CD1c-positive myeloid dendritic cell (primary cell): ENCODE measurements at regions not wholly inside any gene's neighbourhood (a gene's known extent, or its start where the extent isn't known, plus 50 kb on each side); places are given as distances from the start of the nearest gene placed in this dataset.

ENCODE experiments used
- DNase-seq: peaks from one replicate; pipeline ENCODE4 v3.0.0-alpha.2; 2016; ENCODE audit errors: extremely low spot score

DNA sequence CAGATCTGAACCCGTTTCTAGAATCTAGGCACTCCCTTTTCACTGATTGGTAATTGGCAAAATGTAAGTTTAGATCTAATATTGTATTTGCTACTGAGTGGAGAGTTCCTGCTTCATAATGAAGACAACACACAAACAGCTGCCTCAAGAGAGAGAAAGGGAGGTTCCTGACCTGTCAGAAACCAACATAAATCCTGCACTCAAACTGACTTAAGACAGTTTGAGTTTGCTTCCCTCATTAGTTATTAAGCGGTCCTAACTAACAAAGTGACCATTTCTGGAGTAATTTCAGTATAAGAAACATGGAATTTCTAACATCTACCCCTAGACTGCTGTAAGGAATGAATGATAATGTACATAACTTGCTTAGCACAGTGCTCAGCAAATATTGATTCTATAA, 191.2 kb downstream of the METTL4 start:
- DNase-seq = no peak

- no peak for DNase-seq
Measured at GRCh38 chr18:2381539-2381938, 189.8 kb downstream of the METTL4 start.

- no peak for DNase-seq
Measured at GRCh38 chr18:2387588-2387987, 183.7 kb downstream of the METTL4 start.

- DNase-seq = no peak
Measured at GRCh38 chr18:2390158-2390557, 181.1 kb downstream of the METTL4 start.

DNA sequence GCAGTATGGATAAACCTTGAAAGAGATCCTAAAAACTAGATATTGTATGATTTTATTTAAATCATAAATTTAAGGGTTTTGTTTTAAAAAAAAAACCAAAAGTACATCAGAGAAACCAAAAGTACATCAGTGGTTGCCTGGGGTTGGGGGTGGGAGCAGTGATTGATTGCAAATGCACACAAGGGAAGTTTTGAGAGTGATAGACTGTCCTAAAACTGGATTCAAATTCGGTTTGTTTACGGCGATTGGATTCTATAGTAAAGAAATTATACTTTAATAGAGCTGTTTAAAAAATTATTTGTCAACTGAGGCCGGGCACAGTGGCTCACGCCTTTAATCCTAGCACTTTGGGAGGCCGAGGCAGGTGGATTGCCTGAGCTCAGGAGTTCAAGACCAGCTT, 179.8 kb downstream of the METTL4 start:
- DNase-seq = no peak

- no peak for DNase-seq
Measured at GRCh38 chr18:2392446-2392845, 178.9 kb downstream of the METTL4 start.

DNA sequence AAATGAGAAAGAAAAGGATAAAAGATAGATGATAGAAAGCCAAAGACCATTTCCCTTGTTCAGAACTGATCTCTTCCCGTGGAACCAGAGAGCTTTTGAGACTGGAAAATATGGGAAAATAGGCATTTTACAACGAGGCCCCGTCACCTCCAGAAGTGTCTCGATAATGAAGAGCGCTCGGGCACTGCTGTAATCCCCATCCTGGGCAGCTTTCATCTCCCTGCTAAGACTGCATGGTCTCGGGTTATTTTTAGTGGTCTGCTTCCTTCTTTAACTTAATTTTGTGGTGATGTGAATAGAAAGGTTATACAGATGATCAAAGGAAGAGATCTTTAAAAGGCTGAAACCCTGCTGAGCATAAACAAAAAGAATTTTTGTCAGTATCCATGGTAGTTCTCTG, 176.6 kb downstream of the METTL4 start:
- no peak for DNase-seq

DNA sequence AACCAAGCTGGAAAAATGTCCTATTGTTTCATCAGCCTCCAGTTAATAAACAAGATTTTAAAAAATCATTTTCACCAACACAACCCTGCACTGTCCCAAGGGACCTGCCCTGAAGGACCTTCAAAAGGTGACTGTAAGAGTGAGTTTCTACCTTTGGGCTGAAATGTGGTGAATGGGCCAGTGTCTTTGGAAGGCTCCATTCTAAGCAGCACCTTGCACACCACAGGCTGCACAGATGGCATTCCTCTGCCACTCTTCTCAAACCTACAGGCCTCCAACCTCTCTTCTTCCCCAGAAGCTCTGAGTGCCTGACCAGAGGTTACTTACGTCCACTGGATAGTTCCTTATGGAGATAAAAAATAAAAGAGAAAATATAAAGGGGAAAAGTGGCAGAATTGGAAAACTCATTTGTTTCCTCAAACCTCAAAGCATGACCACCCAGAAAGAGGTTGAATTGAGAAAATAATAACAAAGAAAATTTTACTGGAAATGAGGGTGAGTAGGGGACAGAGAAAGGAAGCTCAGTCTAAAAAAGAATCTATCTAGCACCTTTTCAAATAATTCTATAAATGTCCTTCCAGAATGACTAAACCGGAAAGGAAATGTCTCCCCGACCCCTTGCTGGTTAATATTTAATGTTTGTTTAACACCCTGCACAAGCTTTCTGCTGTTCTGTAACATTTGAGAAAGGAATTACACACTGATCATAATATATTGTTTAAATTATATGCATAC, 175.7 kb downstream of the METTL4 start:
- DNase-seq = no peak

DNA sequence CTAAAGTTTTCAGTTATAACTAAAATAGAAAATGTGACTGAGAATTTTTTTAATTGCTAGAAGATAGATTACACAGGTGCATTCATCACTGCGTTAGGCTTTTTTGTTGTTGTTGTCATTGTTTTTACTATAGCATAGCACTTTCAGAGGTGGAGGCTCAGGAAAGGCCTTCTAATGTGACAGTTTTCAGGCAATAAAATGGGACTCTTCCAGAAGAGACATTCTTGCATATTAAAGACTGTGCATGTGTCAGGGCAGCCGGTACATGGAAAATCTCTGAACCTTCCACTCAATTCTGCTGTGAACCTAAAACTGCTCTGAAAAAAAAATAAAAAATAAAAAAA, 175.2 kb downstream of the METTL4 start:
- no peak for DNase-seq

DNA sequence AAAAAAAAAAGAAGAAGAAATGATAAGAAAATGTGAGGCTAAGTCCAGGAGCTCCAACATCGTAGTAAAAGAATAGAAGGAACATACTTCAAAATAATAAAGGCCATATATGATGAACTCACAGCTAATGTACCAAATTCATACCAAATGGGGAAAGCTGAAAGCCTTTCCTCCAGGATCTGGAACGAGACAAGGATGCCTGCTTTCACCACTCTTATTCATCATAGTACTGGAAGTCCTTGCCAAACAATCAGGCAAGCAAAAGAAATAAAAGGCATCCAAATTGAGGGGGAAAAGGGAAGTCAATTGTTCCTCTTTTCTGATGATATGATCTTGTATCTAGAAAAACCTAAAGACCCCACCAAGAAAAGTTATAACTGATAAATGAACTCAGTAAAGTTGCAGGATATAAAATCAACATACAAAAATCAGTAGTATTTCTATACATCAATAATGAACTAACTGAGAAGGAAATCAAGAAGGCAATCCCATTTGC, 170.6 kb downstream of the METTL4 start:
- no peak for DNase-seq

- no peak for DNase-seq
Measured at GRCh38 chr18:2402084-2402483, 169.2 kb downstream of the METTL4 start.

- DNase-seq = no peak
Measured at GRCh38 chr18:2406544-2406943, 164.8 kb downstream of the METTL4 start.

DNA sequence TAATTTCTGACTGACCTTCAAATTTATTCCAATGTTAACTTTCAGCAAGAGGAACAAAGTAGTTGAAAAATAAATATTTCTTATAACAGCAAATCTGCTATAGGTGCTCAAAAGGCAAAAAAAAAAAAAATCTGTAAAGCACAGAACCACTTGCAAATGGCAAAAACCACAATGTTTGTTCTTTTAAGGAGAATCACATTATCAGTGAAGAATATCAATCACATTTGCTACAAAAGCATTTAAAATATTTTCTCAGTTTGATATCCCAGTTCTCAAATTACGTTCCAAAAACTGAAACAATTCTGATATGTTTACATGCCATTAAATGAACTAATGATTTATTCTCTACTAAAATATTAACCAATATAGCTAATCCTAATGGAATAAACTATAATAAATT, 163.3 kb downstream of the METTL4 start:
- no peak for DNase-seq

GRCh38 chr18:2409906-2410305, 161.4 kb downstream of the METTL4 start:
- DNase-seq = no peak

- no peak for DNase-seq
Measured at GRCh38 chr18:2410688-2411087, 160.6 kb downstream of the METTL4 start.

GRCh38 chr18:2411381-2411960, 159.8 kb downstream of the METTL4 start:
- DNase-seq = no peak

- DNase-seq = no peak
Measured at GRCh38 chr18:2412281-2412680, 159.0 kb downstream of the METTL4 start.

- no peak for DNase-seq
Measured at GRCh38 chr18:2412996-2413751, 158.1 kb downstream of the METTL4 start.

DNA sequence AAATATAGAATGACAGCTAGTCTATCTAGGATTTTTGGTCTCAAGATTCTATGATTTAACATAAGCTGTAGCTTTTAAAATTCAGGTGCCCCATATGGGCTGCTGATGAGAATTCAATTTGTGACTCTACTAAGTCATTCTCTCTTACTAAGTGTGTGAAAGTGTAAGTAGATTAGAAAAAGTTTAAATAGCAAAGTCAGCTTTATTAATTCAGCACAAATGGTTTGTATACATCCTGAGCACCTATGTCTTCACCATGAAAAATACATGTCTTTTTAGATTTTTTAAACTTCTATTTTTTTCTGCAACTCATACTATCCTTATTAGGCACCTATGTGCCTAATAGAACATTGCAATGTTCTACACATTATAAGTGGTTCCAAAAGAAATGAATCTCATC, 157.1 kb downstream of the METTL4 start:
- no peak for DNase-seq

- no peak for DNase-seq
Measured at GRCh38 chr18:2415656-2416055, 155.6 kb downstream of the METTL4 start.

DNA sequence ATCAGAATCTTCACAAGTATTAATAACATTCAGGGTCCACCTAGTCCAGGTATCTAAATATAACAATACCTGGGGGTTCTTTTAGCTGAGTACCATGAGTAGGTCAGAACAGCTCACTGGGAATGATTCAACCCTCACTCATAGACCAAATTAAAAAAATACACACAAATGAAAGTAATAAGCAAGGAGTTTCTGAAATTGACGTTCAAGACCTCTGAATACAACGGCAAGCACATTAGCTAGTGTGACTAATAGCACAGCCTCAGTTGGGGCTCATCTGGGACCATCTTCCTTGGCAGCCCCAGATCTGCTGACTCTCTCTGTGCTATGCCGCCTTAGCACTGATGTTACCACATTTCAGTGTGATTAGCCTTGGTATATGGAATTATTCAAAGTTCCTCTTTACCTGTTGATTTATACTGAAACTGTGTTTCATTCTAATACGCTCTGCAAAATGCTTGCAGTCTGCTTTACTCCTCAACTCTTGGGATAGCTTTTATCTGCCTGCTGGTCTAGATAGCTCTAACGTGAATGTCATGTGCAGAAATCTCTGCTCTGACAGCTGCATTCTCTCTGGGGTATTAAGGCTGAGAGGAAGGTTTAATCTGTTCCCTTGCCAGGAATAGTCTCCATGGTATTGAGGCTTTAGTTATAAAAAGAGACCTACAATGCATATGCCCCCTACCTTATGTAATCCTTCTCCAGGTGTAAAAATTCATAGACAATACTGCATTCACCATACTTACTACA, 153.3 kb downstream of the METTL4 start:
- no peak for DNase-seq

GRCh38 chr18:2420367-2420766, 150.9 kb downstream of the METTL4 start:
- DNase-seq = no peak
